Astrocyte of the spinal cord (primary cell): ENCODE measurements at regions not wholly inside any gene's neighbourhood (a gene's known extent, or its start where the extent isn't known, plus 50 kb on each side); places are given as distances from the start of the nearest gene placed in this dataset.
"Not testable (repeated sequence)": the region's sequence is repeated elsewhere in the genome, so short reads cannot be mapped to it uniquely, and the experiment has no call there.

Experiments used
- DNase-seq: peaks from one replicate; pipeline ENCODE4 v3.0.0; 2011; ENCODE audit warnings: low read depth, low spot score
- H3K4me3 ChIP-seq: 2 replicates; pipeline ENCODE4 v1.5.1; 2011; ENCODE audit warnings: low read depth, mild to moderate bottlenecking, low read length, moderate library complexity
- in situ Hi-C: cut with HindIII; loops from 2 replicates; pipeline ENCODE4 v1.10.0; 2017; ENCODE audit warnings: low sequenced_read_pairs
- TF ChIP-seq, protein P1 (sequence below): IDR thresholded peaks from 2 replicates; pipeline ENCODE4 v1.5.1; 2012; ENCODE audit warnings: low read depth, mild to moderate bottlenecking, low read length, inconsistent platforms

DNA sequence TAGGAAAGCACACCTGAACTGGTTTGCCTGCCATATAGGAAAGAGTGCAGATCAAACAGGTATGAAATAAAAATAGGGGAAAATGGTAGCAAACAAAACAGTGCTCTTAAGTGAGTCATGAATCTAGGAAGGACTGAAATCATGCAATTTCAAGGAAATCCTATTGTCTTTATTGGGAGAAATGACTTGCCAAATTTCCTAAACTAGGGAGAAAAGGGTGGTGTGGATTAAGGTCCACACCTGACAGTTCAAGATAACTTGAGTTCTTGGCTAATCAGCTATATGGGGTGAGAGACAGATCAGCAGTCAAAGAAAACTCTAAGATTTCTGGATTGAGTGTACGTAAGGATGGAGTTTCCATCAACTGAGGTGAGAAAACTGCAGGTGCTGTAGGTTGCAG is 101.1 kb downstream of the PRKAB2 start:
- in situ Hi-C loops: no loop called here
- TF ChIP-seq, protein P1, sequence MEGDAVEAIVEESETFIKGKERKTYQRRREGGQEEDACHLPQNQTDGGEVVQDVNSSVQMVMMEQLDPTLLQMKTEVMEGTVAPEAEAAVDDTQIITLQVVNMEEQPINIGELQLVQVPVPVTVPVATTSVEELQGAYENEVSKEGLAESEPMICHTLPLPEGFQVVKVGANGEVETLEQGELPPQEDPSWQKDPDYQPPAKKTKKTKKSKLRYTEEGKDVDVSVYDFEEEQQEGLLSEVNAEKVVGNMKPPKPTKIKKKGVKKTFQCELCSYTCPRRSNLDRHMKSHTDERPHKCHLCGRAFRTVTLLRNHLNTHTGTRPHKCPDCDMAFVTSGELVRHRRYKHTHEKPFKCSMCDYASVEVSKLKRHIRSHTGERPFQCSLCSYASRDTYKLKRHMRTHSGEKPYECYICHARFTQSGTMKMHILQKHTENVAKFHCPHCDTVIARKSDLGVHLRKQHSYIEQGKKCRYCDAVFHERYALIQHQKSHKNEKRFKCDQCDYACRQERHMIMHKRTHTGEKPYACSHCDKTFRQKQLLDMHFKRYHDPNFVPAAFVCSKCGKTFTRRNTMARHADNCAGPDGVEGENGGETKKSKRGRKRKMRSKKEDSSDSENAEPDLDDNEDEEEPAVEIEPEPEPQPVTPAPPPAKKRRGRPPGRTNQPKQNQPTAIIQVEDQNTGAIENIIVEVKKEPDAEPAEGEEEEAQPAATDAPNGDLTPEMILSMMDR: no peak
- DNase-seq: no peak
- no peak overlapping the region for H3K4me3 ChIP-seq

DNA sequence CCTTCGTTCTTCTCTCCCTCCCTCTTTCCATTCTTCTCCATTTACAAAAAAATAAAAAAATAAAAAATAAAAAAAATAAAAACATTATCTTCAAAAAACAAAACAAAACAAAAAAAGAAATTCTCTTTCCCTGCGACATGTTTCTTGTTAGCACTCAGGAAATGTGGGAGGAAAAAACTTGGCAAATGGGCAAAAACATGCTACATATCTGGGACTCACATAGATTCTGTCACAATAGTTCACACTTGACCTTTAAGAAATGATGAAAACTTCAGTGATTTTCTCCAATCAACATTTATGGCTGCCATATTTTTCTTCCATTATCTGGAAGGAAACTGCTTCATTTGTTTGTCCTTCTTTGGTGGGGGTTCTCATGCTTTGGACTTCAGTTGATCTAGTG is 109.3 kb downstream of the PRKAB2 start:
- in situ Hi-C loops: no loop called here
- TF ChIP-seq, protein P1: no peak
- no peak for DNase-seq
- H3K4me3 ChIP-seq: no peak overlapping the region

DNA sequence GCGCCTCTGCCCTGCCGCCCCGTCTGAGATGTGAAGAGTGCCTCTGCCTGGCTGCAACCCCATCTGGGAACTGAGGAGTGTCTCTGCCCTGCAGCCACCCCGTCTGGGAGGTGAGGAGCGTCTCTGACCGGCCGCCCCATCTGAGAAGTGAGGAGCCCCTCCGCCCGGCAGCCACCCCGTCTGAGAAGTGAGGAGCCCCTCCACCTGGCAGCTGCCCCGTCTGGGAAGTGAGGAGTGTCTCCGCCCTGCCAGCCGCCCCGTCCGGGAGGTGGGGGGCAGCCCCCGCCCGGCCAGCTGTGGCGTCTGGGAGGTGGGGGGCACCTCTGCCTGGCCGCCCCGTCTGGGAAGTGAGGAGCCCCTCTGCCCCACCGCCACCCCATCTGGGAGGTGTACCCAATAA is 110.4 kb downstream of the PRKAB2 start:
- in situ Hi-C loops, DNase-seq: not testable (repeated sequence)

DNA sequence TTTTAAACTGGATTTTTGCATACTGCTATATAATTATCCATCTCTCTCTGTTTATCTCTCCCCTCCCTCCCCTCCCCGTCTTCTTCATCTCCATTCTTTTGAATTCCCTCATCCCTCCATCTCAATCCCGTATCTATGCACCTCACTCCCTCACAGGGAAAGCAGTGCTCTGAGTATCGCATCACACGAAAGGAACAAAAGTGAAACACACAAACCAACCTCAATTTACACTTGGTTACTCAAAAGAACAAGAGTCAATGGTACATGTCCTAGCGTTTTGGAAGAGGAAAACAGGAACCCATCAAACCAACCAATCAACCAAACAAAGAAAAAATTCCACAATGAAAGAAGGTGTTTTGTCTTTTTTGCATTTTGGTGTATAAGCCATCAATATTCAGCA is 115.1 kb downstream of the NBPF12 start:
- no peak for DNase-seq
- in situ Hi-C loops: no loop called here
- H3K4me3 ChIP-seq: no peak overlapping the region
- TF ChIP-seq, protein P1: no peak

More for the DNA sequence above, 110.4 kb downstream of the PRKAB2 start:
- H3K4me3 ChIP-seq: not testable (repeated sequence)

DNA sequence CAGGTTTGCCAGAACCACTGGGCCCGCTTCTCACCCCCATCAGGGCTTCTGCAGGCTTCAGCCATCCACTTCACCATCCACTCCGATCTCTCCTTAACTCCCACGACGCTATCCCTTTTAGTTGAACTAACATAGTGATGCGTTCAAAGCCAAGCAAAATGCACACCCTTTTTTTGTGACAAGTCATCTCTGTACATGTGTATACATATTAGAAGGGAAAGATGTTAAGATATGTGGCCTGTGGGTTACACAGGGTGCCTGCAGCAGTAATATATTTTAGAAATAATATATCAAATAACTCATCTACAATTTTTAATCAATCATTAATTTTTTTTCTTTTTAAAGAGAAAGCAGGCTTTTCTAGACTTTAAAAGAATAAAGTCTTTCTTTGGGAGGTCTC is 114.6 kb downstream of the NBPF12 start:
- in situ Hi-C loops: no loop called here
- no peak for DNase-seq
- no peak overlapping the region for H3K4me3 ChIP-seq
- TF ChIP-seq, protein P1: no peak

DNA sequence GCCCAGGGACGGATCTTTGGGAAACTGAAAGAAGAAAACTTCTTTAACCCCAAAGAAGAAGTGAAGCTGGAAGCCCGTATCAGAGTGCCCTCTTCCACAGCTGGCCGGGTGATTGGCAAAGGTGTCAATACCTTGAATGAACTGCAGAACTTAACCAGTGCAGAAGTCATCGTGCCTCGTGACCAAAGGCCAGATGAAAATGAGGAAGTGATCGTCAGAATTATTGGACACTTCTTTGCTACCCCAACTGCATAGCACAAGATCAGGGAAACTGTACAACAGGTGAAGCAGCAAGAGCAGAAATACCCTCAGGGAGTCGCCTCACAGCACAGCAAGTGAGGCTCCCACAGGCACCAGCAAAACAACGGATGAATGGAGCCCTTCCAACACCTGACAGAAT is 114.0 kb downstream of the NBPF12 start:
- DNase-seq: no peak
- TF ChIP-seq, protein P1: no peak
- H3K4me3 ChIP-seq: no peak overlapping the region
- in situ Hi-C loops: no loop called here

DNA sequence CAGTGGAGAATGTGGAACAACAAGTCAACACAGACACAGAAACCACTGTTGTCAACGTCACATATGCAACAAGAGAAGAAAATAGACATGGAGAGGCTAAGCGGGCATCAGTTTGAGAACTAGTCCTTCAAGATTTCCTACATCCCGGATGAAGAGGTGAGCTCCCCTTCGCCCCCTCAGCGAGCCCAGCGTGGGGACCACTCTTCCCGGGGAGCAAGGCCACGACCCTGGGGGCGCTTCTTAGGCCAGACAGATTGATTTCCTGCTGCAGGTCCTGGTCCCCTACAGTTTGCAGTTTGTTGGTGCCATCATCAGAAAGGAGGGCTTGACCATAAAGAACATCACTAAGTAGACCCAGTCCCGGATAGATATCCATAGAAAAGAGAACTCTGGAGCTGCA is 113.0 kb downstream of the NBPF12 start:
- DNase-seq: no peak
- H3K4me3 ChIP-seq: no peak overlapping the region
- TF ChIP-seq, protein P1: no peak
- in situ Hi-C loops: no loop called here
